ENCODE measurements at regions not wholly inside any gene's neighbourhood (a gene's known extent, or its start where the extent isn't known, plus 50 kb on each side); places are given as distances from the start of the nearest gene placed in this dataset.

GRCh38 chr4:95754667-95755066, 85.2 kb upstream of the PDHA2 start:
- no peak for DNase-seq (ENCODE audit: low spot score)
- no peak for TF ChIP-seq CTCF (IDR thresholded peaks at IDR 0.05)
- ATAC-seq (ENCODE audit: low FRiP score) = no peak

GRCh38 chr4:95749204-95749603, 90.7 kb upstream of the PDHA2 start:
- no peak for TF ChIP-seq CTCF (IDR thresholded peaks at IDR 0.05)
- DNase-seq (ENCODE audit: low spot score) = no peak
- no peak for ATAC-seq (ENCODE audit: low FRiP score)

GRCh38 chr4:95742872-95743271, 97.0 kb upstream of the PDHA2 start:
- DNase-seq (ENCODE audit: low spot score) (no peak), ATAC-seq (ENCODE audit: low FRiP score) (no peak)
- TF ChIP-seq CTCF (IDR thresholded peaks at IDR 0.05) = no peak

GRCh38 chr4:95742179-95742578, 97.7 kb upstream of the PDHA2 start:
- TF ChIP-seq CTCF (IDR thresholded peaks at IDR 0.05) = no peak
- no peak for ATAC-seq (ENCODE audit: low FRiP score)
- no peak for DNase-seq (ENCODE audit: low spot score)

GRCh38 chr4:95732061-95732460, 107.8 kb upstream of the PDHA2 start:
- DNase-seq (ENCODE audit: low spot score) = no peak
- ATAC-seq (ENCODE audit: low FRiP score) = peak; percentile 59
- TF ChIP-seq CTCF (IDR thresholded peaks at IDR 0.05) = no peak

GRCh38 chr4:95729596-95729995, 110.3 kb upstream of the PDHA2 start:
- no peak for TF ChIP-seq CTCF (IDR thresholded peaks at IDR 0.05)
- DNase-seq (ENCODE audit: low spot score) (no peak), ATAC-seq (ENCODE audit: low FRiP score) (no peak)

- TF ChIP-seq CTCF (IDR thresholded peaks at IDR 0.05) = no peak
- DNase-seq (ENCODE audit: low spot score) (no peak), ATAC-seq (ENCODE audit: low FRiP score) (peak; percentile 94)
These were observed 111.7 kb upstream of the PDHA2 start for GRCh38 chr4:95728145-95728544.

Data from omental fat pad (tissue), 3 donors.